Caco-2 (cell line): ENCODE measurements at regions not wholly inside any gene's neighbourhood (a gene's known extent, or its start where the extent isn't known, plus 50 kb on each side); places are given as distances from the start of the nearest gene placed in this dataset.

Experiments used
- BruUV-seq: library from RNA; stranded (reverse); fragments of 400-500 nt; replicated peaks from 2 replicates; lab custom pipeline; 2021; lab: Mats Ljungman, UMichigan
- CTCF ChIA-PET: fragments of 300-600 bp; sonication (Branson Sonifier 250); formaldehyde crosslinking; loops from one replicate; lab custom pipeline; 2022; ENCODE audit warnings: antibody characterized with exemption; lab: Charles Lee
- POLR2A ChIA-PET: fragments of 300-600 bp; sonication (Branson Sonifier 250); formaldehyde crosslinking; loops from one replicate; lab custom pipeline; 2022; ENCODE audit warnings: antibody characterized with exemption; lab: Charles Lee
- DNase-seq, 2 experiments: peaks; one replicate each; pipeline versions ENCODE4 v3.0.0 to v3.0.0-alpha.2; 2020 to 2022
- H3K27me3 ChIP-seq: replicated peaks from 2 replicates; pipeline ENCODE4 v1.6.0; 2011; ENCODE audit warnings: low read length; ENCODE audit not compliant: control insufficient read depth, insufficient read depth
- H3K36me3 ChIP-seq: 2 replicates; pipeline ENCODE4 v1.5.1; 2011; ENCODE audit warnings: low read length; ENCODE audit not compliant: control insufficient read depth, insufficient read depth
- H3K4me1 ChIP-seq: fragments of 250-450 bp; sonication (Bioruptor Pico); 2 replicates; pipeline ENCODE4 v1.5.1; 2020; ENCODE audit warnings: mild to moderate bottlenecking
- H3K4me3 ChIP-seq: 2 replicates; pipeline ENCODE4 v1.5.1; 2011; ENCODE audit warnings: low read depth, mild to moderate bottlenecking, control low read depth, low read length
- H3K9me3 ChIP-seq: fragments of 250-450 bp; sonication (Bioruptor Pico); 2 replicates; pipeline ENCODE4 v1.5.1; 2020; ENCODE audit warnings: mild to moderate bottlenecking, moderate library complexity
- H3K27ac Mint-ChIP-seq: one replicate; pipeline ENCODE4 v1.8.0; 2022; ENCODE audit warnings: mixed read lengths; ENCODE audit not compliant: unreplicated experiment
- H3K27me3 Mint-ChIP-seq: one replicate; pipeline ENCODE4 v1.8.0; 2022; ENCODE audit warnings: mixed read lengths; ENCODE audit not compliant: insufficient read depth, unreplicated experiment
- H3K36me3 Mint-ChIP-seq: one replicate; pipeline ENCODE4 v1.8.0; 2022; ENCODE audit warnings: mild to moderate bottlenecking, mixed read lengths; ENCODE audit not compliant: insufficient read depth, unreplicated experiment
- H3K4me1 Mint-ChIP-seq: one replicate; pipeline ENCODE4 v1.8.0; 2022; ENCODE audit warnings: low read depth, mixed read lengths; ENCODE audit not compliant: unreplicated experiment
- H3K4me3 Mint-ChIP-seq: one replicate; pipeline ENCODE4 v1.8.0; 2022; ENCODE audit warnings: mild to moderate bottlenecking, moderate library complexity, mixed read lengths; ENCODE audit not compliant: unreplicated experiment
- H3K9me3 Mint-ChIP-seq: one replicate; pipeline ENCODE4 v1.8.0; 2022; ENCODE audit warnings: mixed read lengths; ENCODE audit not compliant: unreplicated experiment
- CTCF ChIP-seq, 2 experiments: fragments of 200-600 bp in 1 of 2; IDR thresholded peaks; 1 replicate in 1 of 2; 2 replicates in 1 of 2; pipeline versions ENCODE4 v1.5.1 to v1.8.0; 2011 to 2022; ENCODE audit warnings: antibody characterized with exemption in 1 of 2, control low read depth in 1 of 2, inconsistent platforms in 1 of 2, low read depth in 1 of 2, low read length in 1 of 2, mild to moderate bottlenecking in 1 of 2, moderate library complexity in 1 of 2; ENCODE audit not compliant: insufficient read depth in 1 of 2, severe bottlenecking in 1 of 2, unreplicated experiment in 1 of 2
- intact Hi-C: fragments of 100-400 bp; cut with micrococcal nuclease; formaldehyde crosslinking; loops from one replicate; pipeline ENCODE4 v1.10.0; 2022; ENCODE audit not compliant: unreplicated experiment

GRCh38 chr12:82555699-82556098, 131.0 kb upstream of the TMTC2 start:
- Mint-ChIP-seq H3K4me3 (no peak overlapping the region), H3K27me3 (no peaks in the 10 kb centered on the region), H3K27ac (no peak overlapping the region), H3K36me3 (no peaks in the 10 kb centered on the region), H3K9me3 (no peaks in the 10 kb centered on the region), H3K4me1 (no peaks in the 10 kb centered on the region)
- H3K36me3 ChIP-seq: no peaks in the 10 kb centered on the region
- ChIA-PET CTCF (no interaction called here), POLR2A (no interaction called here)
- H3K9me3 ChIP-seq: no peaks in the 10 kb centered on the region; the same call in 1 of the 2 replicates
- BruUV-seq: no TSS peak
- intact Hi-C loops: no loop called here
- DNase-seq: no peak
- H3K4me3 ChIP-seq: no peak overlapping the region
- TF ChIP-seq CTCF (IDR thresholded peaks at IDR 0.05; ENCODE audit: insufficient read depth in 1 of 2, low read depth in 1 of 2, low read length in 1 of 2, severe bottlenecking in 1 of 2, unreplicated experiment in 1 of 2): no peak
- H3K27me3 ChIP-seq: no peaks in the 10 kb centered on the region
- H3K4me1 ChIP-seq: no peaks in the 10 kb centered on the region

GRCh38 chr12:82565966-82566365, 120.7 kb upstream of the TMTC2 start:
- H3K36me3 ChIP-seq: no peaks in the 10 kb centered on the region
- no peak for TF ChIP-seq CTCF (IDR thresholded peaks at IDR 0.05; ENCODE audit: insufficient read depth in 1 of 2, low read depth in 1 of 2, low read length in 1 of 2, severe bottlenecking in 1 of 2, unreplicated experiment in 1 of 2)
- Mint-ChIP-seq H3K4me3 (no peak overlapping the region), H3K36me3 (no peaks in the 10 kb centered on the region), H3K9me3 (no peaks in the 10 kb centered on the region), H3K27ac (no peak overlapping the region), H3K27me3 (no peaks in the 10 kb centered on the region), H3K4me1 (peaks cover 5% of the 10 kb centered on the region)
- BruUV-seq: no TSS peak
- intact Hi-C loops: no loop called here
- H3K9me3 ChIP-seq: no peaks in the 10 kb centered on the region
- H3K4me1 ChIP-seq: no peaks in the 10 kb centered on the region
- no peak for DNase-seq
- ChIA-PET CTCF (no interaction called here), POLR2A (no interaction called here)
- no peaks in the 10 kb centered on the region for H3K27me3 ChIP-seq
- no peak overlapping the region for H3K4me3 ChIP-seq

- Mint-ChIP-seq H3K27me3 (no peaks in the 10 kb centered on the region), H3K4me3 (no peak overlapping the region), H3K9me3 (no peaks in the 10 kb centered on the region), H3K4me1 (peaks cover 5% of the 10 kb centered on the region), H3K27ac (no peak overlapping the region), H3K36me3 (no peaks in the 10 kb centered on the region)
- no peaks in the 10 kb centered on the region for H3K9me3 ChIP-seq
- H3K36me3 ChIP-seq: no peaks in the 10 kb centered on the region
- H3K4me1 ChIP-seq: no peaks in the 10 kb centered on the region
- no TSS peak for BruUV-seq
- ChIA-PET POLR2A (no interaction called here), CTCF (no interaction called here)
- no peaks in the 10 kb centered on the region for H3K27me3 ChIP-seq
- intact Hi-C loops: no loop called here
- TF ChIP-seq CTCF (IDR thresholded peaks at IDR 0.05; ENCODE audit: insufficient read depth in 1 of 2, low read depth in 1 of 2, low read length in 1 of 2, severe bottlenecking in 1 of 2, unreplicated experiment in 1 of 2): no peak
- no peak overlapping the region for H3K4me3 ChIP-seq
- no peak for DNase-seq
Observed at GRCh38 chr12:82567688-82568087, 119.0 kb upstream of the TMTC2 start.
